ENCODE measurements at regions not wholly inside any gene's neighbourhood (a gene's known extent, or its start where the extent isn't known, plus 50 kb on each side); places are given as distances from the start of the nearest gene placed in this dataset.

GRCh38 chr3:139131951-139132350 lies 87.3 kb upstream of the PRR23C start:
- TF ChIP-seq CTCF (conservative IDR thresholded peaks at IDR 0.05; ENCODE audit: low read depth, low read length): no peak
- TF ChIP-seq EZH2 (IDR thresholded peaks at IDR 0.05; ENCODE audit: borderline replicate concordance, low read depth, low read length, poor library complexity, severe bottlenecking): no peak

Measured in A673 (cell line).